Activated CD4-positive, alpha-beta T cell treated with anti-CD3 and anti-CD28 coated beads, Interleukin-2, amount 10 ng/mL, durations not matched to agents 7 days and 5 days (primary cell): ENCODE measurements at regions not wholly inside any gene's neighbourhood (a gene's known extent, or its start where the extent isn't known, plus 50 kb on each side); places are given as distances from the start of the nearest gene placed in this dataset.

Source experiments
- CTCF ChIA-PET: fragments of 350-600 bp; sonication (Branson Sonifier 250); formaldehyde crosslinking; loops from one replicate; lab custom pipeline; 2021; ENCODE audit warnings: antibody characterized with exemption; lab: Charles Lee
- POLR2A ChIA-PET: fragments of 350-600 bp; sonication (Branson Sonifier 250); formaldehyde crosslinking; loops from one replicate; lab custom pipeline; 2021; ENCODE audit warnings: antibody characterized with exemption; lab: Charles Lee
- DNase-seq: peaks from one replicate; pipeline ENCODE4 v3.0.0-alpha.2; 2020
- H3K27ac Mint-ChIP-seq: one replicate; pipeline ENCODE4 v1.8.0; 2021; ENCODE audit warnings: mild to moderate bottlenecking, moderate library complexity, mixed read lengths
- H3K27me3 Mint-ChIP-seq: one replicate; pipeline ENCODE4 v1.8.0; 2021; ENCODE audit warnings: mixed read lengths
- H3K36me3 Mint-ChIP-seq: one replicate; pipeline ENCODE4 v1.8.0; 2021; ENCODE audit warnings: low read depth, mixed read lengths
- H3K4me1 Mint-ChIP-seq: one replicate; pipeline ENCODE4 v1.8.0; 2021; ENCODE audit warnings: mixed read lengths
- H3K4me3 Mint-ChIP-seq: one replicate; pipeline ENCODE4 v1.8.0; 2021; ENCODE audit warnings: mild to moderate bottlenecking, moderate library complexity, mixed read lengths
- H3K9me3 Mint-ChIP-seq: one replicate; pipeline ENCODE4 v1.8.0; 2021; ENCODE audit warnings: mixed read lengths

DNA sequence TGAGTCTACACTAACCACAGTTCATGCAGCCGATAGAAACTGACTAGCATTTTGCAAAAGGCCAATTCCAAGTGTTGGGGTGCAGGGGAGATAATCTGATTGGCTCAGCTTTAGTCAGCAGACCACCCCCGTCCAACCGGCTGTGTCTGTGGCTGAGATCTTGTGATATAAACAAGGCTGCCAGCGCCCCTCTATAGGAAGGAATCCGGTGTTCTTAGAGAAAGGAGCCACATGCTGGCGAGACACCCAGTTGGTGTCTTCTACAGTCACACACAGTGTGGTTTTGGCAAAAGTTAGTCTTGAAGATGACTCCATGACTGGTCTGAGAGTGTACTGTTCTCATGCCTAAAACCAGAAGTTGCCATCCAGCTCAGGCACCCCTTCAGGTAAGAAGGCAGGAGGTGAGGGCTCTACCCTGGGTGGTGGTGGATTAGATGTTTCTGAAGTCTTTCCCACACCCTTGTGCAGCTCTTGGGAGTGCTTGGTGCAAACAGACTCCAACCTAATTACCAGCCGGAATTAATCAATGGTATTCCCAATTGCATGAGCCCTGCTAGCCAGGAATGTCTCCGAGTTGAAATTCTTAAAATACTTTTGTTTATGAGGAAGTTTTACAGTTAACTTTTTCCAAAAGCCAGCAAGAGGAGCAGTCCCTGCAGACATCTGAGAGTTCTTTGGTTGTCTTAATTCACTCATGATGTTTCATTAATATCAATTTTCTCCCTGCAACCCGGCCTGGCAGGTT lies 172.3 kb upstream of the IRX6 start:
- no peaks in the 10 kb centered on the region for H3K9me3 Mint-ChIP-seq
- H3K36me3 Mint-ChIP-seq: no peaks in the 10 kb centered on the region
- ChIA-PET POLR2A (no interaction called here), CTCF (interaction anchor here (0.6 kb wide), 1 partner anchor 93 kb away, joined by 3 read pairs; no protein-coding TSS in a partner anchor)
- no peaks in the 10 kb centered on the region for H3K4me1 Mint-ChIP-seq
- DNase-seq: no peak
- no peak overlapping the region for H3K27ac Mint-ChIP-seq
- no peak overlapping the region for H3K4me3 Mint-ChIP-seq
- no peaks in the 10 kb centered on the region for H3K27me3 Mint-ChIP-seq

DNA sequence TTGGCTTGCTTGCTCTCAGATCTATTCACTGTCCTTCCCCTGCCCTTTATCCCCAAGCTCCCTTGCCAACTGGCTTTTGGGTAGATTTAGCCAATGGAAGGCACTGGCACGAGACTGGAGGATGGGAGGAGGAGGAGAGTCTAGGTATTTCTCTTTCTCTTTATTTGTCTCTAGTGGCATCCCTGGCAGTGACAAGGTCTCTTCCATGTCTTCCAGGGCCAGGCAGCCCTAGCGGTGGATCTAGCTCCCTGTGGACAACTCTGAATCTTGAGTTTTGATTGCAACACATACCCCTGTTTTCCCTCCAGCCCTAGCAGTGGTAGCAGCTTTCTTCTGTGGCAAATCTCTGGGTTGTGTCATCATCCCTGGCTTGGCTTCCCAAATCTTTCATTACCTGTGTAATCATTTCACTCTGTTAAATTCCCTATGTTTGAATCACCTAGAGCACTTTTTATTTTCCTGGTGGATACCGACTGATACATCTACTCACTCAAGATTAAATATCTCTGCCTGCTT lies 171.1 kb upstream of the IRX6 start:
- POLR2A ChIA-PET: no interaction called here
- Mint-ChIP-seq H3K4me3 (no peak overlapping the region), H3K4me1 (no peaks in the 10 kb centered on the region), H3K27me3 (no peaks in the 10 kb centered on the region), H3K36me3 (no peaks in the 10 kb centered on the region), H3K27ac (no peak overlapping the region), H3K9me3 (no peaks in the 10 kb centered on the region)
- CTCF ChIA-PET: no interaction called here
- DNase-seq: no peak

GRCh38 chr16:55154262-55154661 lies 169.7 kb upstream of the IRX6 start:
- CTCF ChIA-PET: no interaction called here
- H3K4me1 Mint-ChIP-seq: no peaks in the 10 kb centered on the region

GRCh38 chr16:55154956-55155355 lies 169.0 kb upstream of the IRX6 start:
- H3K4me3 Mint-ChIP-seq: no peak overlapping the region
- POLR2A ChIA-PET: no interaction called here
- no peaks in the 10 kb centered on the region for H3K36me3 Mint-ChIP-seq
- no peaks in the 10 kb centered on the region for H3K27me3 Mint-ChIP-seq
- CTCF ChIA-PET: no interaction called here
- no peaks in the 10 kb centered on the region for H3K4me1 Mint-ChIP-seq
- H3K27ac Mint-ChIP-seq: no peak overlapping the region
- H3K9me3 Mint-ChIP-seq: no peaks in the 10 kb centered on the region
- no peak for DNase-seq

More at GRCh38 chr16:55154262-55154661, 169.7 kb upstream of the IRX6 start:
- POLR2A ChIA-PET: no interaction called here
- Mint-ChIP-seq H3K36me3 (no peaks in the 10 kb centered on the region), H3K4me3 (no peak overlapping the region), H3K27me3 (no peaks in the 10 kb centered on the region), H3K27ac (no peak overlapping the region), H3K9me3 (no peaks in the 10 kb centered on the region)
- no peak for DNase-seq

DNA sequence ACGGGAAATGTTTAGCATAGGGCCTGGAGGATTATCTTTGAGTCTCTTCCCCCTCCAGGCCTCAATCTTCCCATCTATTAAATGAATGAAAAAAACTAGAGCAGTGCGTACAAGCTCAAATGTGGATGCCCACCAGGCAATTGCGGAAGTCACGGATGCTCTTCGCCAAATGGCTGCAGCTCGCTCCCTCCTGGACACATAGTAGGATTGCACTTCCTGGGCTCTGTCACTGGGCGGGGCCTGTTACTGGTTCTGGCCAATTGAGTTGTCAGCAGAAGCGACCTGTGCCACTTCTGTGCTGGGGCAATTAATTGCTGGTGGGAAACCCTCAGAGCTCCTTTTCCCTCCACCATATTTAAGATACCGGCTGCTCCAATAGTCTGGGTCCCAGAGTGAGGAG lies 168.2 kb upstream of the IRX6 start:
- Mint-ChIP-seq H3K27ac (no peak overlapping the region), H3K4me1 (no peaks in the 10 kb centered on the region), H3K27me3 (no peaks in the 10 kb centered on the region), H3K9me3 (no peaks in the 10 kb centered on the region), H3K4me3 (no peak overlapping the region), H3K36me3 (no peaks in the 10 kb centered on the region)
- POLR2A ChIA-PET: no interaction called here
- DNase-seq: no peak
- CTCF ChIA-PET: interaction anchor here (0.6 to 1.1 kb wide), 2 partner anchors 107 to 497 kb away, joined by 3 read pairs; no protein-coding TSS in a partner anchor

DNA sequence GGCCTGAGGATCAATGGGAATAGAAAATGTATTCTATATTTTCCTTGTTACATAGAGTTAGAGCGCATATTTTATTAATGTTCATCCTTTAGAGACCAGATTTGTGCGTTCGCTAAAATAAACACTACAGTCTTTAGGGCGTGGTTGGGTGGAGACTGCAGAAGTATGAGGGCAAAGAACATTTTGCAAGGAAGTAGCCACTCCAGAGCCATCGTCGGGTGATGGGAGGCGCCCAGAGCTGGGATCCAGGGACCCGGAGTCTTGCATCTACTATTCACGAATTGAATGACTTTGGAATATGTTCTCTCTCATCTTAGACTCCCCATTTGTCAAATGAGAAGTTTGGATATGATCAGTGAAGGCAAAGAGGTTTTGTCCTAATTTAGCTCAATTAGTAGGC lies 154.2 kb upstream of the IRX6 start:
- no peak for DNase-seq
- CTCF ChIA-PET: no interaction called here
- Mint-ChIP-seq H3K27ac (no peak overlapping the region), H3K4me1 (no peaks in the 10 kb centered on the region), H3K4me3 (no peak overlapping the region), H3K36me3 (no peaks in the 10 kb centered on the region), H3K27me3 (no peaks in the 10 kb centered on the region), H3K9me3 (no peaks in the 10 kb centered on the region)
- POLR2A ChIA-PET: no interaction called here

DNA sequence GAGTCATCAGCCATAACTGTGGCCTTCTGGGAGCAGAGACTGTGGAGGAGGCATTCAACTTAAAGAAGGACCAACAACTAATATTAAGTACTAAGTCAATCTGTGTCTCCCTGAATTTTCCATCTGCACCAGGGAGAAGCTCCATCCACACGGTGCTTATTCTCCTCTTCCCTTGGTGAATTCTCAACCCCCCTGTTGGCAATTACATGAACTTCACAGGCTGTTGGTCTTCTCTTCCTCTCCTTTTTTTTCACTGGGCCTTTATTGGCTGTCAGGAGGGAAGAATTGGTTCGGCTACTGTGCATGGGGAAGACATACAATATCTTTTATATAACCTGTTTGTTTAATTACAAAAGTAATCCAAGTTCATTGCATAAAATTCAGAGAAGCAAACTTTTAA lies 152.8 kb upstream of the IRX6 start:
- ChIA-PET CTCF (no interaction called here), POLR2A (no interaction called here)
- Mint-ChIP-seq H3K9me3 (no peaks in the 10 kb centered on the region), H3K36me3 (no peaks in the 10 kb centered on the region), H3K4me3 (no peak overlapping the region), H3K4me1 (no peaks in the 10 kb centered on the region), H3K27me3 (no peaks in the 10 kb centered on the region), H3K27ac (no peak overlapping the region)
- no peak for DNase-seq

DNA sequence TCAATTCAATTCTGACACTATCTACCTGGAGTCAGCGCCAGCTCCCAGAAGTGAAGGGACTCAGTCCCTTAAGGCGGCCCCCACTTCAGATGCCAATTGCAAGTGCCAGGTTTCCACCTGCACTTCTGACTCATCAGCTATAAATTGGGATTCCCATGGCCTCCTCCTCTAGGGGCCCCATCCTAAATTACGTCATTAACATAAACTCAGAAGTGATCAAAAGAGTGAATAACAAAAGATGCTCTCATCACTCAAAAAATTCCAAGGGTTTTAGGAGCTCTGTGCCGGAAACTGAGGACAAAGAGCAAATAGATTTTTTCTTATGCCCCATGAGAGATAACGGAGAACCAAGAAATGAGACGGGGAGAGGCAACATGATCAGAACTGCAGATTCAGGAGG lies 148.6 kb upstream of the IRX6 start:
- H3K9me3 Mint-ChIP-seq: no peaks in the 10 kb centered on the region
- no peak overlapping the region for H3K27ac Mint-ChIP-seq
- no peaks in the 10 kb centered on the region for H3K36me3 Mint-ChIP-seq
- ChIA-PET CTCF (no interaction called here), POLR2A (no interaction called here)
- no peaks in the 10 kb centered on the region for H3K27me3 Mint-ChIP-seq
- no peaks in the 10 kb centered on the region for H3K4me1 Mint-ChIP-seq
- no peak overlapping the region for H3K4me3 Mint-ChIP-seq
- DNase-seq: no peak

GRCh38 chr16:55176901-55177300 lies 147.1 kb upstream of the IRX6 start:
- Mint-ChIP-seq H3K27ac (no peak overlapping the region), H3K4me1 (no peaks in the 10 kb centered on the region), H3K36me3 (no peaks in the 10 kb centered on the region), H3K9me3 (no peaks in the 10 kb centered on the region), H3K4me3 (no peak overlapping the region), H3K27me3 (no peaks in the 10 kb centered on the region)
- ChIA-PET CTCF (no interaction called here), POLR2A (no interaction called here)
- no peak for DNase-seq

- Mint-ChIP-seq H3K9me3 (no peaks in the 10 kb centered on the region), H3K27ac (no peak overlapping the region), H3K36me3 (no peaks in the 10 kb centered on the region), H3K4me3 (no peak overlapping the region), H3K4me1 (no peaks in the 10 kb centered on the region), H3K27me3 (no peaks in the 10 kb centered on the region)
- no peak for DNase-seq
- ChIA-PET POLR2A (interaction anchor here (0.6 kb wide), 1 partner anchor 824 kb away, joined by 5 read pairs; no protein-coding TSS in a partner anchor), CTCF (no interaction called here)
Measured at GRCh38 chr16:55179411-55179810, 144.6 kb upstream of the IRX6 start.

DNA sequence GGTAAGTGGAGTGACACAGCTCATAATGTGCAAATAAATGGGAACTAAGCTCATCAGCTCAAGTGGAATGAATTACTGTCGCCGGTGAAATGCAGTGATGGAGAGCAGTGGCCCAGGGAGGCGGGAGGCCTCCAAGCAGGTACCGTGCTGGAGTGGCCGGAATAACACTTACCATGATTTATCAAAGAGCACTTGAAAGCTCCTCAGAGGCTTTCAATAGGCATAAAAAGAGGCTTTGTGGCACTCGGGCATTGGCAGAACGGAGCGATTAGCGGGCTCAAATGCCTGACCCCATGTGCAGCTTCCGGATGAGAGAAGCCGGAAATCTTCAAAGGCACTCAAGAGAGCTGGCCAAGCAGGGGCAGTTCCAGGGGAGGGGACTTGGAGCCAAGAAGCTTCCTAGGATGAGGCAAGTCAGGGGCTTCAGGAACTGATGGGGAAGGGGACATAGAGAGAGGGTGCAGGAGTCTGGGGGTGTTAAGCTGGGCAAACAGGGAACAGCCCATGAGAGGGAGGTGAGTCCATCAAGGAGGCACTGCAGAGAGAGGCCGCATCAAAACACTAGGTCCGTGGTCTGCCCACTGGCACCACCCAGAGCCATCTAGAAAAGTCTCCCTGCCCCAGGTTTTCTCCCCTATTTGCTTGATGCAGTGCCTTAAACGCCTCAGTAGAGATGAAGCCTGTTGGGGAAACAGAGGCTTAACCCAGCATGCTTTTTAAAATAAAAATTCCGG lies 144.0 kb upstream of the IRX6 start:
- no peaks in the 10 kb centered on the region for H3K36me3 Mint-ChIP-seq
- CTCF ChIA-PET: no interaction called here
- POLR2A ChIA-PET: interaction anchor here (0.6 kb wide), 1 partner anchor 825 kb away, joined by 5 read pairs; no protein-coding TSS in a partner anchor
- DNase-seq: no peak
- H3K27ac Mint-ChIP-seq: no peak overlapping the region
- H3K4me1 Mint-ChIP-seq: no peaks in the 10 kb centered on the region
- no peak overlapping the region for H3K4me3 Mint-ChIP-seq
- no peaks in the 10 kb centered on the region for H3K9me3 Mint-ChIP-seq
- H3K27me3 Mint-ChIP-seq: no peaks in the 10 kb centered on the region

DNA sequence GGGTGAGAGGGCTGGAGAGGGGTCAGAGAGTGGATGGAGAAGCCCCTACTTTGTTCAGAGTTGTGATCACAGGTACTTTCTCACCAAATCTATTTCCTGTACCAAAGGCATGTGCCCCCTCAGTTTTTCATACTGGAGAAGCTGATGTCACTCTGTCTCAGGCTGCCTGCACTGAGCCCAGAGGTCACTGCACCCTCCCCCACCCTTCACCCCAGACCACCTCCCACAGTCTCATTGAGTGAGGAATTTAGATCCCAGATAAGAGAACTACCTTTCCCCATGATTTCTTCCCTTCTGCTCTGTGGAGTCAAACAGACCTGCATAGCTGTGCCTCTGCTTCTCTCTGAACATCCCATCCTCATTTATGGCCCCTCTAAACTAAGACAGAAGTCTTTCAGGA lies 140.0 kb upstream of the IRX6 start:
- Mint-ChIP-seq H3K27me3 (peaks cover 3% of the 10 kb centered on the region), H3K9me3 (no peaks in the 10 kb centered on the region), H3K36me3 (no peaks in the 10 kb centered on the region), H3K4me1 (no peaks in the 10 kb centered on the region), H3K27ac (no peak overlapping the region), H3K4me3 (no peak overlapping the region)
- ChIA-PET CTCF (no interaction called here), POLR2A (no interaction called here)
- DNase-seq: no peak

DNA sequence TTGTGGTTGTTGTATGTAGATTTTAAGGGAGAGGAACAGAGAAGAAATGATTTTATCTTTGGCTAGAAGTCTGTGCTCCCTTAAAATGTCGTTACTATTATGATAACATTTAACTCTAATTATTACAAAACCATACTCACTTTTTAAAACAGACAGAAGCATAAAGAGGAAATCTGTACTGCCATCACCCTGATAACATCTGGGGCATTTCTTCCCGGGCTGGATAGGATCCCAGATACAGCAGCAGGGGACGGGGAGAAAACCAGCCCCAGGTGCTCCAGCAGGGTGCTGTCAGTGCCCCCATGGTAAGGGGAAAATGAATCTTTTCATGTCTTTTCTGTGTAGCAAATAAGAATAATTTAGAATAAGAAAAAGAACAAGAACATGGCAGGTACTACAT lies 139.4 kb upstream of the IRX6 start:
- H3K4me1 Mint-ChIP-seq: no peaks in the 10 kb centered on the region
- H3K36me3 Mint-ChIP-seq: no peaks in the 10 kb centered on the region
- peaks cover 6% of the 10 kb centered on the region for H3K27me3 Mint-ChIP-seq
- H3K4me3 Mint-ChIP-seq: no peak overlapping the region
- H3K27ac Mint-ChIP-seq: no peak overlapping the region
- ChIA-PET POLR2A (no interaction called here), CTCF (no interaction called here)
- DNase-seq: no peak
- no peaks in the 10 kb centered on the region for H3K9me3 Mint-ChIP-seq
